ENCODE measurements at regions not wholly inside any gene's neighbourhood (a gene's known extent, or its start where the extent isn't known, plus 50 kb on each side); places are given as distances from the start of the nearest gene placed in this dataset.

GRCh38 chr17:36816214-36816906 lies 120.9 kb upstream of the LHX1 start:
- no peak for DNase-seq (ENCODE audit: low spot score)

DNA sequence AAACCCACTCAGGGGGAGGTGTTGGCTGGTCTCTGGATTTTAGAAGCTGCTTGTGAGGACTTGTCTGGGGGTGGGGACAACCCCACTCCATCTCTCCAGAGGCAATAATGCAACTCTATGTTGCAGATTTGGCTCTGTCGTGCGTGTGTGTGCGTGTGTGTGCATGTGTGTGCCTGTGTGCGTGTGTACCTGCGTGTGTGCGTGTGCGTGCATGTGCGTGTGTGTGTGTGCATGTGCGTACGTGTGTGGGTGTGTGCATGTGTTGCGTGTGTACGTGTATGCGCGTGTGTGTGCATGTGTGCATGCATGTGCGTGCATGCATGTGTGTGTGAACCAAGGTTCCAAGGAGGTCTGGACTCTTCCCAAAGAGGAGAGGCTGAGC lies 120.4 kb upstream of the LHX1 start:
- DNase-seq (ENCODE audit: low spot score): no peak

- no peak for DNase-seq (ENCODE audit: low spot score)
Measured at GRCh38 chr17:36817483-36818048, 119.7 kb upstream of the LHX1 start.

GRCh38 chr17:36818134-36818825 lies 119.0 kb upstream of the LHX1 start:
- DNase-seq (ENCODE audit: low spot score): no peak

GRCh38 chr17:36823850-36824677 lies 113.2 kb upstream of the LHX1 start:
- no peak for DNase-seq (ENCODE audit: low spot score)

GRCh38 chr17:36824678-36825101 lies 112.6 kb upstream of the LHX1 start:
- no peak for DNase-seq (ENCODE audit: low spot score)

- DNase-seq (ENCODE audit: low spot score): no peak
Measured at GRCh38 chr17:36825113-36825512, 112.2 kb upstream of the LHX1 start.

- no peak for DNase-seq (ENCODE audit: low spot score)
Measured at GRCh38 chr17:36825521-36825920, 111.8 kb upstream of the LHX1 start.

DNA sequence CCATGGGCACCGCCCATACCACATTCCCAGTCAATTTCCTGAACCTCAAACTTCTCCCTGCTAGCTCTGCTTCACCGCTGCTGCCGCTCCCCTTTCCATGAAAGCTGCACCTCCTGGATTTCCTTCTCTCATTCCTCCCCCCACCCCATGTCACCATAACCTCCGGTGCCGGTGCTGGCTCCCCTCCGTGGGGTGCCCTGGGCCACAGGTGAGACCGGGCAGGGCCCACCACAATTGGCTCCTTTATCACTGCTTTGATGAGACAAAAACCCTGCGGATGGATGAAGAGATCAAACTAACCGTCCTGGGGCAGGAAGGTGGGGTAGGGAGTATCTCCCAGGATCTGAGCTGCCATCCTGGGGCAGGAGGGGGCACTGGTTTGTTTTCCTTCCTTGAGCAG lies 111.3 kb upstream of the LHX1 start:
- no peak for DNase-seq (ENCODE audit: low spot score)

DNA sequence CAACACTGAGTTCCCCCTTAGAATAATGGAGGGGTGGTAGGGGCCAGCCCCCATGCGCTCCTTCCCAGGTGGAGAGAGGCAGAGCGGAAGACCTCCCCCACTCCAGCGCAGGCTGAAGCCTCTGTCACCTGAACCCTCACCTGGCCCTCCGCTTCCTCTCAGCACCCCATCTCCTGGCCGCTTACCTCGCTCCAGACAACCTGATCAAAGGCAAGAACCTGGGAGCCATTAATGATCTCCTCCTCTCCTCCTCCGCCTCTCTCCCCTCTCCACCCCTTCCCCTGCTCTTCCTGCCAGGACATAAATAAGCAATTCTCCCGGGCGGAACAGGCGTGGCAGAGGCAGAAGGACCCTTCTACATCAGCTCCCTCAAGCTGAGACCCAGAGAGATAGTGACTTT lies 110.2 kb upstream of the LHX1 start:
- no peak for DNase-seq (ENCODE audit: low spot score)

GRCh38 chr17:36829676-36830075 lies 107.6 kb upstream of the LHX1 start:
- DNase-seq (ENCODE audit: low spot score): no peak

DNA sequence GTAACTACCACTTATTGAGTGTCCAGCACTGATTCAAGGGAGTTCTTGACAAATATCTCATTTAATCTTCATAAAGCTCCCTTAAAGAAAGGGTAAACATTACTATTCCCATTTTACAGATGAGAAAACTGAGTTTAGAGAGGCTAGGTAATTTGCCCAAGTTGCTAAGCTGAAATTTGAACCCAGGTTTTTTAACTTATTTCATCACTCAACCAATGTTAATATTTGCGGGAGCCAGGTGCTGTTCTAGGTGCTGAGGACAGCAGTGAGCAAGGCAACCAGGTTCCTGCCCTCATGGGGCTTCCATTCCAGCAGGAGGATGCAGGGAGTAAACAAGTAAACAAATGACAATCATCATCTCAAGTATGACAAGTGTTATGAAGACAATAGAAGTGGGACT lies 104.0 kb upstream of the LHX1 start:
- no peak for DNase-seq (ENCODE audit: low spot score)

DNA sequence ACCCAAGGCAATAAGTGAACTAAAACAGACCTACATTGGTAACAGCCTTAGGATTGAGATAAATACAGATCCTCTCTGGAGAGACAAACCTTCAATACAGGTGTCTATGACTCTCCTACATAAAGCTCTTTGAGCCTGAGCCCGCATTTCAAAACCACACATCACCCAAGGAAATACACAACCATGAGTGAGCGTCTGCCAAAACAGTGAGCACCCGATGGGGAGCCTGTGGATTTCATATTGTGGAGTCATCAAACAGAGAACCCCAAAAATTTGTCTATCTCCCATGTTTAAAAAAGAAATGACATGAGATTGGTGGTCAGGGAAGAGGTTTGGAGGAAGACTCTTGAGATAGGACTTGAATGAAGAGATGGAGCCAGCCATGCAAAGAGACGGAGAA lies 102.2 kb upstream of the LHX1 start:
- no peak for DNase-seq (ENCODE audit: low spot score)

DNA sequence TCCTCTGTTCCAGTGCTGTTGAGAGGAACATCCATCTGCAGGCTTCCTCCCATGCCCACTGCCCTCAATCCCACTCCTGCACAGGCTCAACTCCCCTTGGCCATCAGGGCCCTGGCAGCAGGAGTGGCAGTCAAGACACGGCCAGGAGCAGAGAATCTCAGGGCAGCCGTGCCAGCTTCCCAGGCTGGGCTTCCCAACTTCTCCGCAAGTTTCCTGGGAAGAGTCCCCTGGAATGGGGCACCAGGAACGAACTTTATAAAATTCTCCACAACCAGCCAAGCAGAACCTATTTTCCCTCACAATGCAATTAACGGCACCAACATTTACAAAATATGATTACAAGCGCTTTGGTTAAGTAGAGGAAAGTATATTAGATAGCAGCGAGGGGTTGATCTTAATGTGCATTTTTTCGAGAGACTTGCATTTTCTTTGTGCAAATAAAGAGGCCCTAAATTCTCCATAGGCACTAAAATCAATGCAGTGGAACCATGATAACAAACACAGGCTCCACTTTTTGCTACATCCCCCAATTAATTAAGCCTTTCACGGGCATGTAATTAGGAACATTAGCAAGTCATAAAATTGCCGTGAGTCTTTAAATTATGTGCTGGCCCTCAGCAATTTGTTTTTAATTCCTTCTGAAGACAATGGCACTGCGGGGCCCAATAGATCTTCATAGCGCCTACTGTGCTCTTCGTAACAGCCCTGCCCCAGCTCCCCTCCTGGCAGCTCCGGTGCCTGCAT lies 99.9 kb upstream of the LHX1 start:
- no peak for DNase-seq (ENCODE audit: low spot score)

DNA sequence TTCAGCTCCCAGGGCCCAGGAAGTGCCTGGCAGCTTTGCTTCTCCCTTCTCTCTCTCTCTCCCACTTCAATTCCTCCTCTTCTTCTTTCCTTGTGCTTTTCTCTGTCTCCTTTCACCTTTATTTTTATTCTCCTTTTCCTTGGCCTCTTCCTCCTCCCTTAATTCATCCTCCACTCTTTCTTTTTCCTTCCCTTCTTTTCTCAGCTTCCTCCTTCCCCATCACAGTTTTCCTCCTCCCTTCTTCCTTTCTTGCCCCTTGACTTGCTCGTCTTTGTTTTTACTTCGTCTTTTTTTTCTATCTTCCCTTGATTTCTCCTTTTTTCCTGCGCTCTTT lies 99.4 kb upstream of the LHX1 start:
- DNase-seq (ENCODE audit: low spot score): no peak

- DNase-seq (ENCODE audit: low spot score): no peak
Measured at GRCh38 chr17:36839256-36839655, 98.0 kb upstream of the LHX1 start.

DNA sequence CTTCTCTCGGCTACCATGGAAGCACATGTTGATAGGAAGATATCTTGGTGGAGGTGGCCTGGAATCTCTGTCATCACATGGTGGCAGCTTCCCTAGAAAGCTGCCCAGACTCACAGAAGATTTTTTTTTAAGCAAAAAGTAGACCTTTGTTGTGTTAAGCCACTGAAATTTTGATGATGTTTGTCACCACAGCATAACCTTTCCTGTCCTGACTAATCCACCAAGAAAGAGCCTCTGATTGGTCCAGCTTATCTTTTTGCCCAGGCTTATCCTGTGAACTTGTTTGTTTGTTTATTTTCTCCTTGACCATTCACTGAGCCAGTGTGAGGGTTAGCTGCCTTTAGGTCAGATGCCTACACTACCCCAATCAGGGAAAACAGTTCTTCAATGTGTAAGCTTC lies 96.5 kb upstream of the LHX1 start:
- no peak for DNase-seq (ENCODE audit: low spot score)

DNA sequence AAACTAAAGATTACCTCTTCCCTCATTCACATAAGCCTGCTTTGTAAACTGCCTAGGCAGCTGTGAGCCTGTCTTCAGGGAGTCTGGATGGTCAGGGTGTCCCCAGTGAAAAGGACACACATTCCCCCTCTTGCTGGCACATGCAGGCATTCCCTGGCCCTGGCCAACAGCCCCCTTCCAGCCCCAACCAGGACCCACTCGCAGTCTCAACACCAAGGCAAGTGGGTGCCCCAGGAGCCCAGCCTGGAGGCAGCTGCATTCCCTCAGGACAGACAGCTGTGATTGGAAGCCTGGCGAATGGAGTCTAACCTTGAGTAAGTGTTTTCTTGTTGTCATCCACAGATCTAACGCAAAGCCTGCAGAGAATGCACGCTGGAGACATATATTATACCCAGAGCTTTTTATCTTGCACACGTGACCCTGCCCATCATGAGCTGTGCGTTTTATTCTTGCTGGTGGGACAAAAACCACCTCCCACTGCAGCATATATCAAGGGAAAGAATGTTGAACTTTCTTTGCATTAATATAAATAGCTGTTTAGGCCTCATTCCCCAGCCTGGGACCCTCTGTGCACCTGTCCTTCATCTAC lies 95.0 kb upstream of the LHX1 start:
- DNase-seq (ENCODE audit: low spot score): no peak

DNA sequence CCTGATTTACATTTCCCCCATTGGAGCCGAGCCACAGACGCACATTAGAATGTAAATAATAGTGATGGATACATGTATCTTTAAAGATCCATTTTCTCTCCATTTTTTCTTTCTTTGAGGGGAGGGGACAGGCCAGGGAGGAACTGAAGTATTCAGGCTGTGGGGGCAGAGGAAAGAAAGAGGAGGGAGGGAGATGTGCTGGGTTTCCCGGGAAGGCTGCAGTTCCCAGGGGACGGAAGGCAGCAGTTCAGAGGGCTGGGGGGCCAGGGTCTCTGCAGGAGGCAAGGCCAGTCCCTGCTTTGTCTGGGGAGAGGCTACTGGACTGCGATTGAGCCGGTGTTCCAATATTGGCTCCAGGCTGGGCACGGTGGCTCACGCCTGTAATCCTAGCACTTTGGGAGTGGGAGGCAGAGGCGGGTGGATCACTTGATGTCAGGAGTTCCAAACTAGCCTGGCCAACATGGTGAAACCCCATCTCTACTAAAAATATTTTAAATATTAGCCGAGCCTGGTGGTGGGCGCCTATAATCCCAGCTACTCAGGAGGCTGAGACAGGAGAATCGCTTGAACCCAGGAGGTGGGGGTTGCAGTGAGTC lies 94.2 kb upstream of the LHX1 start:
- no peak for DNase-seq (ENCODE audit: low spot score)

DNA sequence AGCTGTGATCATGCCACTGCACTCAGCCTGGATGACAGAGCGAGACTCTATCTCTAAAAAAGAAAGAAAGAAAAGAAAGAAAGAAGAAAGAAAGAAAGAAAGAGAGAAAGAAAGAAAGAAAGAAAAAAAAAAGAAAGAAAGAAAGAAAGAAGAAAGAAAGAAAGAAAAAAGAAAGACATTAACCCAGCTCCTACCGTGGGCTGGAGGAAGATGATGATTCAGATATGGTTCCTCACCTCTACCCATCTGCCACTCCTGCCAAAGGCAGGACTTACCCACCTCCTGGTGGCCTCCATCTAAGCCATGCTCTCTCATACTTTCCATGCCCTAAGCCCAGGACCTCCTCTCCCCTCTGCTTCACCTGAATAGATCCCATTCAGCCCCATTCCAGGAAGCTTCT lies 93.3 kb upstream of the LHX1 start:
- DNase-seq (ENCODE audit: low spot score): no peak

- DNase-seq (ENCODE audit: low spot score): no peak
Measured at GRCh38 chr17:36844601-36845000, 92.7 kb upstream of the LHX1 start.

Measured in HuH-7 (cell line).